Urinary bladder (tissue), 3 donors: ENCODE measurements at regions not wholly inside any gene's neighbourhood (a gene's known extent, or its start where the extent isn't known, plus 50 kb on each side); places are given as distances from the start of the nearest gene placed in this dataset.

Experiments used
- DNase-seq: peaks from one replicate; pipeline ENCODE4 v3.0.0-alpha.2; 2015; ENCODE audit errors: extremely low spot score
- H3K27ac ChIP-seq: one replicate; pipeline ENCODE4 v1.5.1; 2013; ENCODE audit warnings: low read depth, mild to moderate bottlenecking, moderate library complexity
- H3K36me3 ChIP-seq: one replicate; pipeline ENCODE4 v1.6.1; 2013; ENCODE audit warnings: mild to moderate bottlenecking, moderate library complexity; ENCODE audit not compliant: insufficient read depth
- H3K4me1 ChIP-seq: one replicate; pipeline ENCODE4 v1.6.1; 2013; ENCODE audit warnings: mild to moderate bottlenecking, moderate library complexity; ENCODE audit not compliant: insufficient read depth
- H3K4me3 ChIP-seq: one replicate; pipeline ENCODE4 v1.5.1; 2013; ENCODE audit warnings: low read depth, low read length
- WGBS: extraction: QIAGEN DNeasy Blood & Tissue Kit; methylation state at CpG from one replicate; pipeline ENCODE4 v1.1.7; 2013; 5-methylcytosine and 5-hydroxymethylcytosine counted together
- donor health status: healthy with polysubstance abuse.
- donor health status: healthy.

GRCh38 chr2:83633423-83633822 is 825.7 kb downstream of the SUCLG1 start:
- no peak for DNase-seq
- H3K4me3 ChIP-seq: no peak overlapping the region
- H3K27ac ChIP-seq: no peak overlapping the region
- no peaks in the 10 kb centered on the region for H3K36me3 ChIP-seq
- 56% methylated on average over 2 of the region's 2 CpGs for WGBS
- no peaks in the 10 kb centered on the region for H3K4me1 ChIP-seq

GRCh38 chr2:83630351-83630750 is 828.7 kb downstream of the SUCLG1 start:
- no peaks in the 10 kb centered on the region for H3K4me1 ChIP-seq
- WGBS: 87% methylated on average over 2 of the region's 2 CpGs
- no peaks in the 10 kb centered on the region for H3K36me3 ChIP-seq
- H3K27ac ChIP-seq: no peak overlapping the region
- DNase-seq: no peak
- no peak overlapping the region for H3K4me3 ChIP-seq

DNA sequence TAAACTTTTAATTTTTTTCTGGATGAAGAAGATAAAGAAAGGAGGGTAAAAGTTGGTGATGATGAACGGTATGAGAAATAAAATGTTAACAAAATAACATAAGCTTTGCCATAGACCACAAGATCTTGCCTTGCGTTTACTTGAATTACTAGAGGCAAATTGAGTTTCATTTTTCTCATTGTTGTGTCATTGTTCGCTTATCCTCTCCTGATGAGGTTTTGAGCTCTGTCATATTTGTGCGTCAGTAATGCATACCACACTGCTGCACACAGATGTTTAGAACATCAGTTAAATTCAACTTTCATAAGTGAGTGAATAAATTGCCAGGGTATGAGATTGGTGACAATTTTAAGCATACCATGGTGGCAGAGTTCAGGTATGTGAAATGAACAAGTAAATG is 843.6 kb downstream of the SUCLG1 start:
- Histone ChIP-seq H3K27ac (no peak overlapping the region), H3K36me3 (no peaks in the 10 kb centered on the region), H3K4me1 (no peaks in the 10 kb centered on the region), H3K4me3 (no peak overlapping the region)
- 83% methylated on average over 4 of the region's 4 CpGs for WGBS
- DNase-seq: no peak

GRCh38 chr2:83613178-83613577 is 845.9 kb downstream of the SUCLG1 start:
- H3K4me3 ChIP-seq: no peak overlapping the region
- DNase-seq: no peak
- H3K4me1 ChIP-seq: no peaks in the 10 kb centered on the region
- H3K36me3 ChIP-seq: no peaks in the 10 kb centered on the region
- 43% methylated on average over 1 of the region's 1 CpG for WGBS
- no peak overlapping the region for H3K27ac ChIP-seq

- Histone ChIP-seq H3K36me3 (no peaks in the 10 kb centered on the region), H3K4me1 (no peaks in the 10 kb centered on the region), H3K27ac (no peak overlapping the region), H3K4me3 (no peak overlapping the region)
- 93% methylated on average over 6 of the region's 6 CpGs for WGBS
- DNase-seq: no peak
These were observed 856.3 kb downstream of the SUCLG1 start for GRCh38 chr2:83602753-83603152.

- H3K4me1 ChIP-seq: no peaks in the 10 kb centered on the region
- H3K27ac ChIP-seq: no peak overlapping the region
- DNase-seq: no peak
- 64% methylated on average over 1 of the region's 1 CpG for WGBS
- H3K36me3 ChIP-seq: no peaks in the 10 kb centered on the region
- no peak overlapping the region for H3K4me3 ChIP-seq
These were observed 862.3 kb downstream of the SUCLG1 start for GRCh38 chr2:83596592-83597282.

DNA sequence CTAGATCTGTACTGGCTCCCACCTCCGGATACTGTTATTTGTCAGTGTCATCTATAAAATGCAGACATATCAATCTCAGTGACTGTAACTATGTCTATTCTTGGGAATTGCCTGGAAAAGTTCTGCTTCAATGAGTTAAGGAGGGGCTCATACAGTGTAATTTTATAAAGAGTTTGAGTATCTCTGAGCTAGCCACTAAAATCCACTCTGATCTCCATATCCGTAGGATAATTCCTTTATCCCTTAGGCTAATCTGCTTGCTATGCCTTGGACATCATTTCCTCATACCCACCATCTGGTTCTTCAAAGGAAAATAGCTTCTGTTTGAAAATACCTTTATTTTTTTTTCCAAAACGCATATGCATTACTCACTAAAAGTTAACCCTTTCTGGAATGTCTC is 863.2 kb downstream of the SUCLG1 start:
- DNase-seq: no peak

GRCh38 chr2:83595121-83595690 is 863.9 kb downstream of the SUCLG1 start:
- Histone ChIP-seq H3K36me3 (no peaks in the 10 kb centered on the region), H3K4me1 (no peaks in the 10 kb centered on the region), H3K4me3 (no peak overlapping the region), H3K27ac (no peak overlapping the region)
- DNase-seq: no peak
- WGBS: 53% methylated on average over 2 of the region's 2 CpGs

More for the DNA sequence above, 863.2 kb downstream of the SUCLG1 start:
- H3K4me3 ChIP-seq: no peak overlapping the region
- H3K27ac ChIP-seq: no peak overlapping the region
- H3K4me1 ChIP-seq: no peaks in the 10 kb centered on the region
- H3K36me3 ChIP-seq: no peaks in the 10 kb centered on the region
- 24% methylated on average over 3 of the region's 3 CpGs for WGBS

DNA sequence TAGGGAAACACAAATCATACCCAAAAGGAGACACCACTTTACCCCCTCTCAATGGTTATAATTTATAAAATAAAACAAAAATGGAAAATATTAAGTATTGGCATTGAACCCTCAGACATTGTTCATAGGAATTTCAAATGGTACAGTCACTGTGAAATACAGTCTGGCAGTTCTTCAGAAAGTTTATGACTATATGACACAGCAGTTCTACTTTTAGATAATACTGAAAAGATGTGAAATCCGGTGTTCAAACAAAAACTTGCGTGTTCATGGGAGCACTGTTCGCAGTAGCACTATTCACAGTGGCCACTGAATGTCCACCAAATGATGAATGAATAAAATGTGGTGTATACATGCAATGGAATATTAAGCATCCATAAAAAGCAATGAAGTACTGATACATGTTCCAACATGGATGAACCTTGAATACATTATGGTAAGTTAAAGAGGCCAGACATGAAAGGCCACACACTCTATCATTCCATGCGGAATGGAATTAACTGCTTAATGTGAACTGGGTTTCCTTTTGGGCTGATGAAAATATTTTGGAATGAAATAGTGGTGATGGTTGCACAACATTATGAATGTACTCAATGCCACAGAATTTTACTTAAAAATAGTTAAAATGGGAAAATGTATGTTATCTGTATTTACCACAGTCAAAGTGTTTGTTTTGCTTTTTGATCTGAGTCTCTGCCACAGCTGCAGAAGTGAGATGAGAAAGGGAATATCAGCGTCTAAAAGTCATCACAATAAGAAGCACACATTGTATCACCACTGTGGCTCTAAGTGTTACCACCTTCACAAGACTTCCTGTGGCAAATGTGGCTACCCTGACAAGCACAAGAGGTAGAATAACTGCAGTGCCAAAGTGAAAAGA is 864.6 kb downstream of the SUCLG1 start:
- Histone ChIP-seq H3K36me3 (no peaks in the 10 kb centered on the region), H3K4me1 (no peaks in the 10 kb centered on the region), H3K27ac (no peak overlapping the region), H3K4me3 (no peak overlapping the region)
- 77% methylated on average over 5 of the region's 5 CpGs for WGBS
- no peak for DNase-seq

DNA sequence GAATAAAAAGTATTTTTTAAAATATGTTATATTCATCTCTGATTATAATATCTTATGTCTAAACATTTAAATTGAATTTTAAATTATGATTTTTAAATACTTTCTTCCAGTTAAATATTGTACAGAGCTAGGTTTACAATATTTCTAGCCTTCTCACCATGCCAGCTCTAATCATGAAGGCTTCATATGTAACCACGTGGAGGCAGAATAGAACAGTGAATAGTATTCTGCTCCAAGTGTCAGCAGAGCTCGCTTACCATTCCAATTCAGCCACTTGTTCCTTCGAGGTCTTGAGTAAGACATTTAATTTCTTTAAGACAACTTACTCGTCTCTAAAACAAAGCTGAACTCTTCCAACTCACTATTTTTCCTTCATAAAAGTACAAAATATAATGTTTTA is 871.8 kb downstream of the SUCLG1 start:
- Histone ChIP-seq H3K27ac (no peak overlapping the region), H3K4me3 (no peak overlapping the region), H3K4me1 (no peaks in the 10 kb centered on the region), H3K36me3 (no peaks in the 10 kb centered on the region)
- 87% methylated on average over 4 of the region's 4 CpGs for WGBS
- no peak for DNase-seq

DNA sequence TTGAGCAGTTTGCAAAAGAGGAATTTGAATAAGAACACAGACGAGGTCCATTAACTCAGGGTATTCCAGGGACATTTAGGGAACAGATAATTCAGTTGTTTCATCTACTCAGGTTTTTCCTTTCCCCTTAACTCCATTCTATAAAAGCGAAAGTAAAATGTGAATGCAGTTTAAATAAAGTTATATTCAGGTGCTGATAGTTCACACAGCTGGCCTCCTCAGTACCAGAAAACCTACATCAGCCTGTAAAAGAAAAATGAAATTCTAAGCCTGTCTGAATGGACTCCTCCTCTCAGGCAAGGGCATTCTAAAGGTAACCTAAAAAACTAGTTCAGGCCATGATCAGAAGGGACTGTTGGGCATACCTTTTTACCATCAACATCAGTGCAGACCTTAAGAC is 873.8 kb downstream of the SUCLG1 start:
- no peaks in the 10 kb centered on the region for H3K4me1 ChIP-seq
- no peak overlapping the region for H3K27ac ChIP-seq
- no peak overlapping the region for H3K4me3 ChIP-seq
- no peaks in the 10 kb centered on the region for H3K36me3 ChIP-seq
- DNase-seq: no peak
- 81% methylated on average over 2 of the region's 2 CpGs for WGBS

GRCh38 chr2:83584672-83585071 is 874.4 kb downstream of the SUCLG1 start:
- WGBS: 13% methylated on average over 3 of the region's 3 CpGs

GRCh38 chr2:83582589-83582988 is 876.5 kb downstream of the SUCLG1 start:
- no peak for DNase-seq
- no peaks in the 10 kb centered on the region for H3K36me3 ChIP-seq
- no peak overlapping the region for H3K27ac ChIP-seq
- WGBS: 43% methylated on average over 4 of the region's 4 CpGs
- H3K4me1 ChIP-seq: no peaks in the 10 kb centered on the region
- no peak overlapping the region for H3K4me3 ChIP-seq

More at GRCh38 chr2:83584672-83585071, 874.4 kb downstream of the SUCLG1 start:
- Histone ChIP-seq H3K4me1 (no peaks in the 10 kb centered on the region), H3K4me3 (no peak overlapping the region), H3K27ac (no peak overlapping the region), H3K36me3 (no peaks in the 10 kb centered on the region)
- no peak for DNase-seq

DNA sequence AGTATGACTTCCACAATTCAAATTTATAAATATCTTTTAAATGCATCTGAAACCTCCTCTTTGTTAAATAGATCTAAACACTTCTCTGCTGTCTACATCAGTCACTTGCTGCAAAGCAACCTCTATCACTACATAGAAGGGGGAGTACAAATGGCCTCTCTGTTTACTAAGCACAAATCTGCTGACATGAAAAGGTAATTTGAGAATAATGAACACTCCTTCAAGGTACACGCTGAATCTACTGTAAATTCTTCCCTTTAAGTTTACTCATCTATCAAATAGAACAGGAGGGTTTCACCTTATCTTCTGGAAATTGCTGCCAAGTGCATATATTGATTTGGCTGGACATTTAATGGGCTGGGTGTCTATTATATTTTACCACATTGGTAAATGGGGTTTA is 879.6 kb downstream of the SUCLG1 start:
- H3K4me1 ChIP-seq: no peaks in the 10 kb centered on the region
- WGBS: 55% methylated on average over 1 of the region's 1 CpG
- no peak overlapping the region for H3K4me3 ChIP-seq
- no peak overlapping the region for H3K27ac ChIP-seq
- DNase-seq: no peak
- no peaks in the 10 kb centered on the region for H3K36me3 ChIP-seq
